HG03354 (cell line): ENCODE measurements at regions not wholly inside any gene's neighbourhood (a gene's known extent, or its start where the extent isn't known, plus 50 kb on each side); places are given as distances from the start of the nearest gene placed in this dataset.

Experiments used
- ATAC-seq: cut with Tn5 transposase; IDR thresholded peaks from one replicate; pipeline ENCODE4 v1.9.1; 2021; ENCODE audit warnings: mild to moderate bottlenecking; ENCODE audit not compliant: unreplicated experiment, poor library complexity, severe bottlenecking

DNA sequence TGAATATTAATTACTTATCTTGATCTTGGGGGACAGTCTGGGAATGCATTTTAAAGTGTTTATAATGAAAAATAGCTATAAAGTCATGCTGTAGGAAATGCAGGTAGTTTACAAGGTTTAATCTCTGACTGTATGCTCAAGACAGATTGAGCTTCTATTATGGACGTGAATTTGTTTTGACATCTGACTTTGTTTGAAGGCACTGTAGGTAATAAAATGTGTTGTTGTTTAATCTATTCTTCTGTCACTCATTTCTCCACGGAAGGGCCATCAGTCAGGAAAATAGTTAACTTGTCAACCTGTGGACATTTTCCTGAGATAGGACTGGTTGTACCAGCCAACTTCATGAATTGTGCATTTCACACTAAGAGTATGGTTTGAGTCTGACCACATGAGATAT is 893.1 kb upstream of the SLITRK6 start:
- no peak for ATAC-seq

DNA sequence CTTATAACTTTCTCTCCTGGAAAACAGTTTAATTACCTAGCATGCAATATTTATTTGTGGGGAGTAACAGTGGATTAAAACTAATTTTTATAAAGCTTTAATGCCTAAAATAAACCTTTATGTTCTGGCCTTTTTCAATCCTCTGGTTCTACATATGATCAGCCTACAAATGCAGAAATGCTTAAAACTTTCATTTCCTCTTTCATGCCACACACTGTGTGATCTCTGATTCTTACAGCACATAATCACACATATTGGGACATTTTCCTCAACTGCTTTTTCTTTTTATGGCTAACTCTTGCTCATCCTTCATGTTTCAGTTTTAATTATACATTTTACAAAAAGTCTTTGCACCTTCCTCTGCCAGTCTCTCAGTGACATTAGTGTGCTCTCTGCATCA is 910.8 kb upstream of the SLITRK6 start:
- ATAC-seq, result no peak

DNA sequence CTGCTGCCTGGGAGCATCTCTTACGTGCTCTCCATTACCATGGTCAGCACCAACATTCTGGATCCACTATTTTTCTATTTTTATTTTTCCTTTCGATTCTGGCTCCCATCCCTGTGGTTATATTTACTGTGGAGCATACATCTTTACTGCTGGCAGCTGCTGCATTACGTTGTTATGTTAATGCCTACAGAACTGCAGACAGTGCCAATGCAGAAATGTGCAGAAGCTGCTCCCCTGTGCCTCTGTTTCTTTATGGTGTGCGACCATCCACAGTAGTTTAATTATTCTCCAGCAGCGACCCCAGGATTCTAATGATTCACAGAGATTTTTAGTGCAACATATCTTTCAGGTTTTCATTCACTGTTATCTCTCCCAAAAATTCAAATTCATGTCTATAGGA is 911.7 kb upstream of the SLITRK6 start:
- no peak for ATAC-seq

DNA sequence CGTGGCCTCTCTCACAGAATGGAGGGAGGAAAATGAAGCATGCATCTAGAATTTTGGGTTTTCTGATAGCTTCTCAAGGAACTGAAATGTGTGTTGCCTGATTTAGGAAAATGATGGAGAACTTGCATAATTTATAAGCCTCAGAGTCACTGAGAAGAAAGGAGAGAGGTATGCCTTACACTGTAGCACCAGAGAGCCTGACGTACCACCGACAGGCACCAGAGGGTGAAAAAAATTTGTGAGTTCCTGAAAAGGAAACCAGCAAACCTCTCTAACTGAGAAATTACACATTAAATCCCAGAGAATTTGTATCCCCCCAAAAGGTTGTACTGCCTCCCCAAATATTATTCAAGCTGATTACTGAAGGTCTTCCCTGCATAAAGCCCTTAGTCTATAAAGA is 915.3 kb upstream of the SLITRK6 start:
- ATAC-seq, result no peak

DNA sequence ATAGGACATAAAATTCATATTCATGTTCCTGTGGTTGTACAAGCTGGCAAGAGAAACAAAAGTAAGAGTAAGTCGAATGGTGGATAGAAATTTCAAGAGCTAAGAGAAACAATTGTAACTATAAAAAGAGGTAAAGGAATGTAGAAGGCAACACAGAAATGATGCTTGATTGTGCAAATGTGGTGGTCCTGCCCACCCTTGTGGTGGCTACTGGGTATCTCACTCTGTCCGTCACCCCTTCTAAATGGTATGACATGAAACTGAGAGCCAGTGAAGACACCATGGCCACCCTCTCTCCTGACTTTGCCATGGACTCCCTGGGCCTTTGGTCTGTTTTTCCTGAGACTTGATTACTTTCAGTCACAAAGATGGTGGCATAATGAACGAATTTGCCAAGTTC is 925.9 kb upstream of the SLITRK6 start:
- ATAC-seq, result no peak

DNA sequence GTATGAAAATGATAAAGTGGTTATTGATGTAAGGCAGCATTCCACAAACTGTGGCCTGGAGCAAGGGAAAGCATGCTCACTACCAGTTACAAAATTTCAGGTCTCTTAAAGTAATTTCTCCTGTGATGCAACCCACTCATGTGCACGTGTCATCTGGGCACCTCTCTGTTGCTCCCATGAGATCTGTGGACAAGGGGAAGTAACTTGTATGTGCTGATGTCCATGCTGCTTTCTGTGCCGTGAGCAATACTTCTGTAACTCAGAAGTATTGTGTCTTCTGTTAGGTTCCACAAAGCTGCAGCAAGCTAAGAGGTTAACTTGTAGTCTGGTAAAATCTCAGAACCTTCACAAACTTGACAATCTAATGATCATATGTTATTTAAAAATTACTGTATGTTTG is 930.0 kb upstream of the SLITRK6 start:
- no peak for ATAC-seq

DNA sequence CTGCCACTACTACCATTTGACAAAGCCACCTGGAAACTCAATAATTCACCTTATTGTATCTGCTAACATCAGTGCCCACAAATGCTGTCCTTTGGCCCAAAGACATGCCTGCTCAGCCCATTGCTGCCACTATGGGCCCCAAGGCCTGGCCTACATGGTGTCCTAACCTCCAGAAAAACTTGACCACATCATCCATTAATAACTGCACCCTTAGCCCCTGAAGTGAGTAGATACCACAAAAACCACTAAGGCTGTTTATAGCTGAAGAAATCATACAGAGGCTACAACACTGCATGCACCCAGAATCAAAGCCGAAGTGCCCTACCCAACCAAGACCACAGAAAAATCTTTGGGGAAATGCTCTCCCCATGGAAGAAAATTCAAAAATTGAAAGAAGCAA is 932.8 kb upstream of the SLITRK6 start:
- ATAC-seq, result no peak

DNA sequence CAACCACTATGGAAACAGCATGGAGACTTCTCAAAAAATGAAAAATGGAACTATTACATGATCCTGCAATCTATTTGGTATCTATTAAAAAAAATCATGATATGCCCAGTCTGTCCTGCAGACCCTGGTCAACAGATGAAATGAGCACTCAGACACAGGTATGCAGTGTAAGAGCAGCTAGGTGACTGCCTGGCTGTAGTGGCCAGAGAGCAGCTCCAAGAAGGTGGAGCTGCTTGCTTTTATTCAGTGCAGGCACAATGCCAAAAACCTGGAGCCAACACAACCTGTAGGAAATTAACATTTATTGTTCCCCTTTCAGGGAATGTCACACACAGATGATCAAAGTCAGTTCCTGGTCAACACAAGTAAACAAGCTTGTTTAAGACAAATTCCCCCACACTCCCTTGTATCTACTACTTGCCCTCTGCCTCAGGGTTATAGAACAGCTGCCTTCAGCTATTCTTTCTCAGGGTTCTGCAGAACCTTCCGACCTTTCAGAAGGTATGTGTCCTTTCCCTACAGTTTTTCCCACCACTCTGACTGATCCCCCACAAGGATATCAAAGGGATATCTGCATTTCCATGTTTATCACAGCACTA is 933.7 kb upstream of the SLITRK5 start:
- no peak for ATAC-seq

DNA sequence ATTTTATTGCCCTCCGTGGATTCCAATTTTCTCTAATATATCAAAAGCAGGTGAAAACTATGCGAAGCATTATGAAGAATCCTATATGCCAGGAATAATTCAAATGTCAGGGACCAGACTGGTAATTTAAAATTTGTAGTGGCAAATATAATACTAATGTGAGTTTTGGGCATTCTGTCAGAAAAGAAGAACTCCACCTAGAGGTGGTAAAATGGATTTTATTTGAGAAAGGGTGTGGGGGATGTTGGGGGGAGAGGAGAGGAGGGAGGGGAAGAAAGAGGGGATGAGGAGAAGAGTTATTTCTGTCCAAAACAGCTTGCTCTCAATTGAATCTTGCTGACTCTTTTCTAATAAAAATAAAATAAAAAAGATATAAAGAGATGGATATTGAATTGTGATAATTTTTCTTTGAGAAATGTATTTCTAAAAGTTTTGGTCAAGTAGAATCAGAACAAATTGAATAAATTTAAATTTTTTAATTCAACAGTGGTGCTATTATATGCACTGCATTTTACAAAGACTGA is 929.3 kb upstream of the SLITRK5 start:
- ATAC-seq, result no peak

DNA sequence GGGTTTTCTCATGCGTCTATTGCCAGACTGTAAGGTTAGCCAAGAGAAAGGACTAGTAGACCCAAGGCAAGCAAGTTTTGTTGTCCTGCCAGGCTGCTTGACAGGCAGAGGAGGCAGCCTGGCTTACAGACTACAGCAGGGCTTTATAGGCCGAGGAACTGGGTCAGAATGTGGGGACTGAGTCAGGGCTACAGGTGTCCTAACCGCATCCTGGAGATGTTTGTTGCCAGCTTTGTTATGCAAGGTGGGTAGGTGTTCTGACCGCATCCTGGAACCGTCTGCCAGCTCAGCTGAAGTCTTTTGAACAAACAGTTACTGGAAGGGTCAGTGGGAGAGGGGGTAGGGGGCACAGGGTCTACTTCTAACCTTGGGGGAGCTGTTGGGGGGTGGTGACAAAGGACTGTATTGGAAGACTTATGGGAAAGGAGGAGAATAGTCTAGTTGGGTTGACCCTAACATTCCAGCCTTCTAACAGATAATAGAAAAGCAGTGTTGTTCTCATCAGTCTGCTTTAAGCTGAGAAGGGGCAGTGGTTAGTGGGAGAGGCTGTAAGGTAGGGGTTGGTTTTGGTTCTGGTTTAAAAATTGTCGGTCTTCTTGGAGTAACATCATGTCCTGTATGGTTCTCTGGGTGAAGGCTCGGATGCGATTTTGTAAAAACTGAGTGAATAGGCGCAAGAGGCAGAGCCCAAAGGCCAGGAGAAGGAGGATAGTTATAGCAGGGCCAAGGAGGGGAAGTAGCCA is 913.8 kb upstream of the SLITRK5 start:
- no peak for ATAC-seq

DNA sequence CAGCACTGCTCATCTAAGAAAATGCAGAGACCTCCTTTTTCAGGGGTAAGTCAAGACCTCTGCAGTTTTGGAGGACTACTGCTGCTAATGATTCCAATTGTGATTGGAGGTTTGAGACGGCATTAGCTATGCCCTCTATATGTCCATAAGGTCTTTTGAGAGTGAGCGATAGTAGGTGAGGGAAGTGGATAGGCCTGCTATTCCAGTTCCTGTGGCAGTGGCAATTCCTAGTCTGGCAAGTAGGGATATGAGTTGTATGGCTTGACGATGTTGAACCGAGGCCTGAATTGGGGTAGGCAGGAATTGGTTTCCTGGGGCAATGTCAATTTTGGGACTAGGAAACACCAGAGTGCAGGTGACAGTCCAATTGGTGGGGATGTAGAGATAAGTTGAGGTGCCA is 913.1 kb upstream of the SLITRK5 start:
- no peak for ATAC-seq

DNA sequence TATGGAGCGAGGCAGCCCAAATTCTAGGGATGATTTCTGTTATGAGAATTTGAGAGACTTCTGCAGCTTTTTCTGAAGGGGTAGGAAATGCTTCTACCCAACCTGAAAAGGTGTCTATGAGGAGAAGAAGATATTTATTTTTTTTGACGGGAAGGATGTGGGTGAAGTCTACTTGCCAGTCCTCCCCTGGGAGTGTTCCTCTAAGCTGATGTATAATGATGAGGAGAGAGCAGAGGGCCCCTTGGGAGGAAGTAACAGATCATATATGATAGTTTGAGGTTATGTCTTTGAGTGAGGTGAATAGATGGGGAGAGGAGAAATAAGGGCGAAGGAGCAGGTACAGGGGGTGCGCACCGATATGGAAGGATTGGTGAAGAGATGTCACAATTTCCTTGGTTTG is 910.6 kb upstream of the SLITRK5 start:
- ATAC-seq, result no peak

DNA sequence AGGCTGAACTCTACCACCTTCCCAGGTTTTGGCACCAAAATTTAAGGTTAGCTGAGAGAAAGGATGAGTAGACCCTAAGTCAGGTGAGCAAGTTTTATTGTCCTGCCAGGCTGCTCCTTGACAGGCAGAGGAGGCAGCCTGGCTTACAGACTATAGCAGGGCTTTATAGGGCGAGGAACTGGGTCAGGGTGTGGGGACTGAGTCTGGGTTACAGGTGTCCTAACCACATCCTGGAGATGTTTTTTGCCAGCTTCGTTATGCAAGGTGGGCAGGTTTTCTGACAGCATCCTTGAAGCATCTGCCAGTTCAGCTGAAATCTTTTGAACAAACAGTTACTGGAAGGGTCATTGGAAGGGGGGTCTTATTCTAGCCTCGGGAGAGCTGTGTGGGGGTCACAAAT is 905.7 kb upstream of the SLITRK5 start:
- no peak for ATAC-seq

DNA sequence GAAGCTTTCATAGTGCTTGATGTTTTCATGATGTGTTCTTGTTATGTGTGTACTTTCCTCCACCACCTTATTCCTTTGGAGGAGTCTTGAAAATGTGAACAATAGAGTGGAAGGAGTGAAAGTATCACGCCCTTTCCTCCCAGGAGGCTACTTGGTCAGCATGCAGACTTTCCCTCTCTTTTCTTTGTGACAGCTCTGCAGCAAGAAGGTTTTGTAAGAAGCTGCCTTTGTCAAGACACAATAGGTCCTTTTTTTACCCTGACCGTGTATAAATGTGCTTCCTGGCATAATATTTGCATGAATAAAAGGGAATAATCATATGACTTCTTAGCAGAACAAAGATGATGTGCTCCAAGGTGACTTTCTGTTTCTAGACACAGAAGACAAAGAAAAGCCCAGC is 882.6 kb upstream of the SLITRK5 start:
- ATAC-seq, result no peak

DNA sequence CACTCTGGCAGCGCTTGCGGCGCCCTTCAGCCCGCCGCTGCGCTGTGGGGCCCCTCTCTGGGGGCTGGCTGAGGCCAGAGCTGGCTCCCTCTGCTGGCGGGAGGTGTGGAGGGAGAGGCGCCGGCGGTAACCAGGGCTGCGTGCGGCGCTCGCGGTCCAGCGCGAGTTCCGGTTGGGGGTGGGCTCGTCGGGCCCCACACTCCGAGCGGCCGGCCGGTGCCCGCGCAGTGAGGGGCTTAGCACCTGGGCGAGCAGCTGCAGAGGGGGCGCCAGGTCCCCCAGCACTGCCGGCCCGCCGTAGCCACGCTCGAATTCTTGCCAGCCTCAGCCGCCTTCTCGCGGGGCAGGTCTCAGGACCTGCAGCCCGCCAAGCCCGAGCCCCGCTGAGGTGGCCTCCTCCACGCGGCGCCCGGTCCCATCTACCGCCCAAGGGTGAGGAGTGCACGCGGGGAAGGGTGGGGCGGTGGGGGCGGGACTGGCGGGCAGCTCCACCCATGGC is 879.0 kb upstream of the SLITRK5 start:
- ATAC-seq, result no peak

DNA sequence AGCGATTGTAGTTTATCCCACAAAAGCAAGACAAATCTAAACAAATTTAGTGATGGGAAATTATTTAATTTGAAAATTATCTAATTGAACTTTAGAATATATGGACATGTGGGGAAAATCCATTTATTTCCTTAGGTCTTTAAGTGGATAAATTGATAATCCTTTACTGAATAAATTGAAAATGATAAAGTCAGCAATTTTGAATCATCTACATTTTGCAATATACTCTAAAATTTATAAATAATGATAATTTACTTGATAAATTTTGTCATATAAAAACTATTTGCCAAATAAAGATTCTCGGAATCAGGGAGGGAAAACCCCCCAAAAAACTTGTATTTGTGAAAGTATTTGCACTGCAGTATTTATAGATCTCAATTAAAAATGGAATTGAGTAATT is 875.3 kb upstream of the SLITRK5 start:
- no peak for ATAC-seq

DNA sequence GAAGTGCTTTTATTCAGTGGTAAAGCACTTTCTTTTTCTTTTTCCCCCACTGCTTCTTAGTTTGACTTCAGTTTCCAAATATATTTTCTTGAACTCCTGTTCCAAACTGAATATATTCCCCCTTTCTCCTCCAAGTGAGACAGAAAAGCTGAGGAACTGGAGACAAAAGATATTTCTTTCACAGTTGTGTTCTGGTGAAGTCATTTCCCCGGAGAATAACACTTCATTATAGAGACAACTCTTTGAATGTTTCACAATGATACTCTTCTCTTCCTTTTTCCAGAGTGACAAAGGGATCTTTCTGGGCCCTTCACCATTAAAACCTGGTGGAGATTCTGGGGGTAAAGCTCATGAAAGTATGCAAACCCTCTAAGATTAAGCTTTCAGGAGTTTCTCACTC is 860.8 kb upstream of the SLITRK5 start:
- ATAC-seq, result no peak

DNA sequence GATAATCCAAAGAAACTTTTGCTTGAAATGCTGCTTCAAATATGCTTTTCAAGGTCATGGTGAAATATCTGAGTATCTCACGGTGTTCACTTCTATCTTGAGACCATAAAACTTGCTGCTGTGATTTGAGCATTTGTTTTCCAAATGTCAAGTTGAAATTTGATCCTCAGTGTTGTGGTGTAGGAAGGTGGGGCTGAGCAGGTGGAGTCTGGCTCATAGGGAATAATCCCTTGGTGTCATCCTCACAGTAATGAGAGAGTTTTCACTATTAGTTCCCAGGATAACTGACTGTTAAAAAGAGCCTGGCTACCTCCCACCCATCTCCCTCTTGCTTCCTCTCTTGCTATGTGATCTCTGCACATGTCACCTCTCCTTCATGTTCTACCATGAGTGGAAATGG is 858.0 kb upstream of the SLITRK5 start:
- ATAC-seq, result no peak

DNA sequence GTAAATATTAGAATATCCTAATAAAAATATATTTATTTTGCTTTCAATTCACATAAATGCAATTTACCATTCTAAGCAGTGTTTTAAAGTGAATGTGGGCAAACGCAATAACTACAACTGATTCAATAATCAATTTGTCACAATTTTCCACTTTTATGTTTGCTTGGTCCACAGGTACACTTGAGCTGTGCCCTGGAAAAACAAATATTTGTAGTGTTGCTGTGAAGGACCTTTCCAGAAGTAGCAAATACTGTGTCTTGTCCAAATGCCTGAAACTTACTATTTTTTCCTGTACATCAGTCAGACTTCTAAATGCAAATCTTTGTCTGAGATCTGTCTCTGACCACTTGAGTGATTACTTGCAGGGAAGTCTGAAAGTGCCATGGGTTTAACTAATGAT is 845.8 kb upstream of the SLITRK5 start:
- no peak for ATAC-seq

DNA sequence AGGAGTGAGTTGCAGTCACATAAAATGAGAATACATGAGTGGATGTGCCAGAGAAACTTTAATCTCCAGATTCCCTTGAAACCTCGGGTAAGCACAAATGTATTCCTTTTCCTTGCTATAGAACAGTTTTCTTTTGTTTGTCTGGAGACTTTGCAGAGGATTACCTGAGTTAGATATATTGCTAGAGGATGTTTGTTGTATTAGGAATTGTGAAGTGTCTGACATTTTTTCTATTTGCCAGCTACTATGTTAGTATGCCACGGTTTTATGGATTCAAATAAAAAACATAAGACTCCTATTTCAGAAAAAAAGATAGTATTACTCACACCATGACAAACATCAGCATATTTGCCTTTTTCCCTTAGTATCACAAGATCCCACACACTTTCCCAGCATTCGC is 844.9 kb upstream of the SLITRK5 start:
- no peak for ATAC-seq

DNA sequence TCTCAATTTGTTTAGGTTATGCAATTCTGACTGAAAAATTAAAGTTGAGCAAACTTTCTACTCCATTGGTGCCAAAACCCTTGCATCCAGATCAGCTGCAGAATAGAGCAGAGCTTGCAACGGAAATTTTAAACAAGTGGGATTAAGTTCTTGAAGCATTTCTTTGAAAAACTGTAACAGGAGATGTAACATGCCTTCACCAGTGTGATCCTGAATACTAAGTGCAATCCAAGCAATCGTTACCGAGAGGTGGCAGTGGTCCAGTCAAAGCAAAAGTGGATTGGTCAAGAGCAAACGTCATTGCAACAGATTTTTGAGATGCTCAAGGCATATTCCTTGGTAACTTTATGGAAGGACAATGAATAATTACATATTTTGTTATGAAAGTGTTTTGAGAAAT is 841.1 kb upstream of the SLITRK5 start:
- no peak for ATAC-seq
